ENCODE measurements at regions not wholly inside any gene's neighbourhood (a gene's known extent, or its start where the extent isn't known, plus 50 kb on each side); places are given as distances from the start of the nearest gene placed in this dataset.

DNA sequence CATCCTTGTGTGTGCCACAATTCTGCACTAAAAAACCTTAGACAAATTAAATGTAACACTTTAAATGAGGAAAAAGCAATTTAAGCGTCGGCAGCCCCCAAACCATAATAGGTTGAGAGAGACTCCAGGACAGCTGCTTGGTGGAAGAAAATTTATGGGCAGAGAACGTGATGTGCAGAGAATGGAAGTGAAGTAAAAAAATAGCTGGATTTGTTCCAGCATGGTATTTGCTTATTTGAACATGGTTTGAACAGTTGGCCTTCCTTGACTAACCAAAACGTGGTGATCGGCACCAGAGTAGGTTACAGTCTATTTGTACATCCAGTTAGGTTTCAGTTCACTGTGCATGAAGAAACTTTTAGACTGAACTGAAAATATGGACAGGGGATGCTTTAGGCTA lies 343.0 kb upstream of the CPEB2 start:
- no peak overlapping the region for H3K27ac ChIP-seq (ENCODE audit: low read length)
- no peak overlapping the region for H3K4me3 ChIP-seq (ENCODE audit: low read length)
- no peaks in the 10 kb centered on the region for H3F3A ChIP-seq (ENCODE audit: insufficient read depth, low read length)
- H3K4me1 ChIP-seq (ENCODE audit: low read length), result no peaks in the 10 kb centered on the region
- no peaks in the 10 kb centered on the region for H3K9me2 ChIP-seq (replicated peaks; ENCODE audit: insufficient read depth, low read length)
- H3K36me3 ChIP-seq (replicated peaks; ENCODE audit: insufficient read depth, low read length), result no peaks in the 10 kb centered on the region
- H2AFZ ChIP-seq (ENCODE audit: low read length), result no peak overlapping the region
- no peaks in the 10 kb centered on the region for H3K9me3 ChIP-seq (replicated peaks; ENCODE audit: insufficient read depth, low read length)
- no peak overlapping the region for H3K4me2 ChIP-seq (ENCODE audit: low read depth, low read length)
- TF ChIP-seq EZH2phosphoT487 (IDR thresholded peaks at IDR 0.05; ENCODE audit: low read length) (no peak), EZH2 (optimal IDR thresholded peaks at IDR 0.05; ENCODE audit: low read depth, low read length) (no peak), CTCF (IDR thresholded peaks at IDR 0.05; ENCODE audit: low read length) (no peak)
- no peaks in the 10 kb centered on the region for H3K79me2 ChIP-seq (ENCODE audit: low read length)
- no peak overlapping the region for H3K9ac ChIP-seq (ENCODE audit: low read length)
- H3K27me3 ChIP-seq (replicated peaks; ENCODE audit: insufficient read depth, low read length), result no peaks in the 10 kb centered on the region
- no peaks in the 10 kb centered on the region for H4K20me1 ChIP-seq (ENCODE audit: insufficient read depth, low read length)
- no peak for DNase-seq

GRCh38 chr4:14667624-14668151 lies 334.6 kb upstream of the CPEB2 start:
- H3K36me3 ChIP-seq (replicated peaks; ENCODE audit: insufficient read depth, low read length), result no peaks in the 10 kb centered on the region
- H3F3A ChIP-seq (ENCODE audit: insufficient read depth, low read length), result no peaks in the 10 kb centered on the region
- no peak overlapping the region for H3K4me2 ChIP-seq (ENCODE audit: low read depth, low read length)
- no peak overlapping the region for H3K9ac ChIP-seq (ENCODE audit: low read length)
- H3K27me3 ChIP-seq (replicated peaks; ENCODE audit: insufficient read depth, low read length), result no peaks in the 10 kb centered on the region
- DNase-seq, result no peak
- H3K9me3 ChIP-seq (replicated peaks; ENCODE audit: insufficient read depth, low read length), result no peaks in the 10 kb centered on the region
- no peaks in the 10 kb centered on the region for H3K9me2 ChIP-seq (replicated peaks; ENCODE audit: insufficient read depth, low read length)
- no peak overlapping the region for H3K4me3 ChIP-seq (ENCODE audit: low read length)
- H3K79me2 ChIP-seq (ENCODE audit: low read length), result no peaks in the 10 kb centered on the region
- TF ChIP-seq EZH2phosphoT487 (IDR thresholded peaks at IDR 0.05; ENCODE audit: low read length), result no peak
- no peak for TF ChIP-seq EZH2 (optimal IDR thresholded peaks at IDR 0.05; ENCODE audit: low read depth, low read length)
- TF ChIP-seq CTCF (IDR thresholded peaks at IDR 0.05; ENCODE audit: low read length), result no peak
- no peaks in the 10 kb centered on the region for H4K20me1 ChIP-seq (ENCODE audit: insufficient read depth, low read length)
- H2AFZ ChIP-seq (ENCODE audit: low read length), result no peak overlapping the region
- no peak overlapping the region for H3K27ac ChIP-seq (ENCODE audit: low read length)
- no peaks in the 10 kb centered on the region for H3K4me1 ChIP-seq (ENCODE audit: low read length)

DNA sequence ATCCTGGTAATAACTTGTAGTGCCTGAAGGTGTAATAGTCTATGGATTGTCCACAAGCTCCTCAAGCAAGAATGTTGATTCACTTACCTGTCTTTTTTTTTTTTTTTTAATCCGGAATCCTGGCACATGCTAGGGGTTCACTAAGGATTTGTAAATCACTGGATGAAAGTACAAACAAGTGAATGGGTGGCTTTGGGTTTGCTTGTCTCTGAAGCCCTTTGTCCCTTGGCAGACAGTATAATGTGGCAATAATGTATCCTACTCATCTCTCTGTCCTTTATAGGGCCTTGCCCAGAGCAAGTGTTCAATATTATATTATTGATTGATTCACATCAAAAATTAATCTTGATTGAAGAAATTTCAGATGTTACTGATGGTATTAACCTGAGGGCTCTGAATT lies 334.0 kb upstream of the CPEB2 start:
- Histone ChIP-seq H3K27ac (ENCODE audit: low read length) (no peak overlapping the region), H3K4me3 (ENCODE audit: low read length) (no peak overlapping the region), H3K9me2 (replicated peaks; ENCODE audit: insufficient read depth, low read length) (no peaks in the 10 kb centered on the region), H3K27me3 (replicated peaks; ENCODE audit: insufficient read depth, low read length) (no peaks in the 10 kb centered on the region), H3K36me3 (replicated peaks; ENCODE audit: insufficient read depth, low read length) (no peaks in the 10 kb centered on the region), H3K4me1 (ENCODE audit: low read length) (no peaks in the 10 kb centered on the region), H3K79me2 (ENCODE audit: low read length) (no peaks in the 10 kb centered on the region), H3F3A (ENCODE audit: insufficient read depth, low read length) (no peaks in the 10 kb centered on the region), H3K9me3 (replicated peaks; ENCODE audit: insufficient read depth, low read length) (no peaks in the 10 kb centered on the region), H3K9ac (ENCODE audit: low read length) (no peak overlapping the region), H2AFZ (ENCODE audit: low read length) (no peak overlapping the region), H4K20me1 (ENCODE audit: insufficient read depth, low read length) (no peaks in the 10 kb centered on the region), H3K4me2 (ENCODE audit: low read depth, low read length) (no peak overlapping the region)
- DNase-seq, result no peak
- TF ChIP-seq CTCF (IDR thresholded peaks at IDR 0.05; ENCODE audit: low read length), result no peak
- TF ChIP-seq EZH2 (optimal IDR thresholded peaks at IDR 0.05; ENCODE audit: low read depth, low read length), result no peak
- no peak for TF ChIP-seq EZH2phosphoT487 (IDR thresholded peaks at IDR 0.05; ENCODE audit: low read length)

All from MM.1S (cell line).